GM12874 (cell line): ENCODE measurements at regions not wholly inside any gene's neighbourhood (a gene's known extent, or its start where the extent isn't known, plus 50 kb on each side); places are given as distances from the start of the nearest gene placed in this dataset.

Experiments used
- CTCF ChIP-seq: IDR thresholded peaks from 2 replicates; pipeline ENCODE4 v1.5.1; 2011; ENCODE audit warnings: low read depth, mild to moderate bottlenecking, control low read depth, low read length, moderate library complexity; ENCODE audit not compliant: insufficient read depth

DNA sequence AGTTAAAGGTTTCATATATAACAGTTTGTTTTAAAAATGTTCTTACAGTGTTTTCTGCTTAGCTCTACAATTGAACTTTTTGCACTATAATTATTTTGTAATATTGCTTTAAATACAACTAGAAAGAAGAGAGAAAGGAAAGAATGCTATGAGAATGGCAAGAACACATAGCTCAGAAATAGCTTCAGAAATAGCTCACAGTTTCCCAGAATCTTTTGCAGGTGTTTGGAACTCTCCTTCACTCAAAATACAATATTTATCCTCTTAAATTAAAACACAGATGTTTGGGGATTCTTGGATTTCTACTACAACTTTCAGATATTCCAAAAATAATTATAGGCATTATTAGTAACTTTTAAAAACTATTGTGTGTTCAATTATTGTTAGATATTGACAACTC is 658.0 kb upstream of the DPPA4 start:
- TF ChIP-seq CTCF: no peak

GRCh38 chr3:110006913-110007312 is 669.6 kb upstream of the DPPA4 start:
- TF ChIP-seq CTCF: no peak

DNA sequence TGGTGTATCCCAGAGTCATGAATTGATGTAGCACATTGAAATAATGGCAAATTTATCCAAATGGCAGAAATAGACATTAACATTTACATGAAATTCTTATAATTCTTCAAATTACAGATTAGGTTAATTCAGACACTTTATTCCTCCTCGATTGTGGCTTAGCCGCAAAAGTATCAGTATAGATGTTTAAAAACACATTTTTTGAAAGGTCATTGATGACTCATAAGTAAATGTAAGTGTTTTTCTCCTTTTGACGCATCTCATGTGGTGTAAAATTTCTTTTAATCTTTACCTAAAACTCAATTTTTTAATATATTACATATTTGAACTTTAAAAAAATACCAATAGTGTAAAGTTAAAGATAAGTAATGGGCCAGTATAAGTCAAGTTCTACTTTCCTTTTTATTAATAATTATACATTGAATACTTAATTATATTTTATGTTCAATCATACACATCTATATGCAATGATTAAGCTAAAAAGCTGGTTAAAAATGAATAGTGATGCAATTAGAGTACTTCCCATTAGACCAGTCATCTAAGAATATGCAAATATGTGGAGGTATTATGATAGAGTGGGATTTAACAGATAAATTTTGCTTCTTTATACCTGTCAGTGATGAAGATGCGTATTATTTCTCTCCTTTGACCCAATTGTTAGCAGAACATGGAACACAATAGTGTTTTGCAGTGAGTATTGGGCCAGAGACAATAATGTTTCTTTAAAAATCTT is 678.1 kb upstream of the DPPA4 start:
- no peak for TF ChIP-seq CTCF

- no peak for TF ChIP-seq CTCF
Observed at GRCh38 chr3:110016235-110016815, 679.0 kb upstream of the DPPA4 start.

DNA sequence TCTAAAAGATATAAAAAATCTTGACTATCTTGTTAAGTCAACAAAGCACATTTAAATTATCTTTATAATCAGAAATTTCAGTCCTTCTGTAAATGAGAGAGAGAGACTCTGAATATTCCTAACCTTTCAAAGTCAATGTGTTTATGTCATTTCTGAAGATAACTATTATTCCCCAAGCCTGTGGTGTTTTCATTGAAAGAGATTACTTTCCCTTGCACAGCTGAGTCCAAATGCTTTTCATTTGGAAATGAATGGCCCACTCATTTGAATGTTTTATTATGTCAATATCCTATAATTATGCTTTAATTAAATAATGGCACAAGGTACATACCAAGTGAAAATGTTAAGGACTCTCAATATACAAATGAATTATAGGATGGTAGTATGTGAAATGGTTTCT is 680.0 kb upstream of the DPPA4 start:
- TF ChIP-seq CTCF: no peak

- no peak for TF ChIP-seq CTCF
Observed at GRCh38 chr3:110021659-110022058, 684.3 kb upstream of the DPPA4 start.

DNA sequence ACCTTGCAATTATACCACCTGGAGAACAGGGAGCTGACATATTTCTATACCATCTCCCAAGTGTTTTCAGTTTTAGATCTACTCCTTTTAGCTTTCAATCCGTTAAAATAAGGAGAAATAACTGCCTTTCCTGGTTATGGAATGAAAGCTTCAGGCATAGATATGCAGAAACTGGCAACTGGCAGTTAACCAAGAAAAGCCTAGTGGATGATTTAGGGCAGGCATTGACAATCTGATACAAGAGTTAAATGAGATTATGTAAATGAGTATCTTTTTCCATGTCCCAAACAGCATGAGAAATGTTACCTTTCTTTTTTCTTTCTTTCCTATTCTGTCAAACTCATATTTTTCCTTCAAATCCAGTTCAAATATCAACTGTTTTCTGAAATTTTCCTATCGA is 689.1 kb upstream of the DPPA4 start:
- TF ChIP-seq CTCF: no peak
